ENCODE measurements at regions not wholly inside any gene's neighbourhood (a gene's known extent, or its start where the extent isn't known, plus 50 kb on each side); places are given as distances from the start of the nearest gene placed in this dataset.

- TF ChIP-seq, protein P1, sequence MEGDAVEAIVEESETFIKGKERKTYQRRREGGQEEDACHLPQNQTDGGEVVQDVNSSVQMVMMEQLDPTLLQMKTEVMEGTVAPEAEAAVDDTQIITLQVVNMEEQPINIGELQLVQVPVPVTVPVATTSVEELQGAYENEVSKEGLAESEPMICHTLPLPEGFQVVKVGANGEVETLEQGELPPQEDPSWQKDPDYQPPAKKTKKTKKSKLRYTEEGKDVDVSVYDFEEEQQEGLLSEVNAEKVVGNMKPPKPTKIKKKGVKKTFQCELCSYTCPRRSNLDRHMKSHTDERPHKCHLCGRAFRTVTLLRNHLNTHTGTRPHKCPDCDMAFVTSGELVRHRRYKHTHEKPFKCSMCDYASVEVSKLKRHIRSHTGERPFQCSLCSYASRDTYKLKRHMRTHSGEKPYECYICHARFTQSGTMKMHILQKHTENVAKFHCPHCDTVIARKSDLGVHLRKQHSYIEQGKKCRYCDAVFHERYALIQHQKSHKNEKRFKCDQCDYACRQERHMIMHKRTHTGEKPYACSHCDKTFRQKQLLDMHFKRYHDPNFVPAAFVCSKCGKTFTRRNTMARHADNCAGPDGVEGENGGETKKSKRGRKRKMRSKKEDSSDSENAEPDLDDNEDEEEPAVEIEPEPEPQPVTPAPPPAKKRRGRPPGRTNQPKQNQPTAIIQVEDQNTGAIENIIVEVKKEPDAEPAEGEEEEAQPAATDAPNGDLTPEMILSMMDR (conservative IDR thresholded peaks at IDR 0.05; ENCODE audit: low read depth, low read length) = no peak
- TF ChIP-seq EZH2 (IDR thresholded peaks at IDR 0.05; ENCODE audit: borderline replicate concordance, low read depth, low read length, poor library complexity, severe bottlenecking) = no peak
Measured at GRCh38 chr4:83833920-83834319, 298.0 kb downstream of the GPAT3 start.
